ENCODE measurements at regions not wholly inside any gene's neighbourhood (a gene's known extent, or its start where the extent isn't known, plus 50 kb on each side); places are given as distances from the start of the nearest gene placed in this dataset.

- TF ChIP-seq CTCF (IDR thresholded peaks at IDR 0.05) (no peak), POLR2A (IDR thresholded peaks at IDR 0.05) (no peak)
Measured at GRCh38 chr14:44317441-44317746, 189.7 kb downstream of the FSCB start.
